HG03432 (cell line): ENCODE measurements at regions not wholly inside any gene's neighbourhood (a gene's known extent, or its start where the extent isn't known, plus 50 kb on each side); places are given as distances from the start of the nearest gene placed in this dataset.

Source experiments
- ATAC-seq: cut with Tn5 transposase; IDR thresholded peaks from one replicate; pipeline ENCODE4 v1.9.1; 2021; ENCODE audit warnings: mild to moderate bottlenecking, moderate library complexity; ENCODE audit not compliant: unreplicated experiment

DNA sequence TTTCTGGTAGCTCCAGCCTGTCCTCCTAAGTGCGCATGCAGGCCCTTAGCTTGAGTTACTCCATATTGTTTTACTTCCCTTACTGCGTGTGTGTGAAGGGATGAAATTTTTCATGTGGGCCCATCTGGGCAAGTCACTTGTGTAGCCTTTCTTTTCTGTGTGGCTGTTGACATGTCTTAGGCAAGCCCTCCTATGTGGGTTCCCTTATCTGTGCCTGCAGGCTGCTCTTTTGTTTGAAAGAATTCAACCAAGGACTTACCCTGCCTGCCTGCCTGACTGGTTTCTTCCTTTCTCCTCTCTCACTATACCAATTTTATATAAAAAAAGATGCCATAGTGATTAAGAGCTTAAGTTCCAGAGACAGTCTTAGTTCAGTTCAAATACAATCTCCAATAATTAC lies 249.3 kb downstream of the ATG4C start:
- no peak for ATAC-seq

DNA sequence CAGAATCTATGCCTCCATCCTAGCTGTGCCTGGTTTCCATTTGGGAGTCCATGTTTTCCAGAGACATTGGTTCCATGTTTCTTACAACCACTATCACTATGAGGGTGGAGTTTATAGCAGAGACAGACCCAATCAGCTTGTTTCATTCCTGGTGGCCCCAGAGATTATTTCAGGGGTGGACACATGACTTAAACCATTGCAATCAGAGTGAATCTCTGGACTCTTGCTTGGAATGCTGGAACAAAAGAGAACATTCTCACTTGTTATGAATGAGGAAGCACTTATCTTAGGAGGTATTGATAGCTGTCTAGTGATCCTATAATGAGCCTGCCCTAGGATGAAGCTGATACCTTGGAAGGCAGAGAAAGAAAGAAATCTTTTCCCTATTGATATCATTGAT lies 250.3 kb downstream of the ATG4C start:
- ATAC-seq, result no peak

DNA sequence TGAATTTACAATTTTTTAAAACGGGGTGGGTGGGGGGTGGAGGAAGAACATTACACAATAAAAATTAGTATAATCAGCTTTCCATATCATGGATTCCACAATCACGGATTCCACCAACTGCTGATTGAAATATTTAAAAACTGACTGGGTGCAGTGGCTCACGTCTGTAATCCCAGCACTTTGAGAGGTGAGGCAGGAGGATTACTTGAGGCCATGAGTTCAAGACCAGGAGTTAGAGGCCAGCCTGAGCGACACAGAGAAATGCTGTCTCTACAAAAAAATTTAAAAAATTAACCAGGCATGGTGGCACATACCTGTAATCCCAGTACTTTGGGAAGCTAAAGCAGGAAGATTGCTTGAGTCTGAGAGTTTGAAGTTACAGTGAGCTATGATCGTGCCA lies 254.7 kb downstream of the ATG4C start:
- no peak for ATAC-seq

DNA sequence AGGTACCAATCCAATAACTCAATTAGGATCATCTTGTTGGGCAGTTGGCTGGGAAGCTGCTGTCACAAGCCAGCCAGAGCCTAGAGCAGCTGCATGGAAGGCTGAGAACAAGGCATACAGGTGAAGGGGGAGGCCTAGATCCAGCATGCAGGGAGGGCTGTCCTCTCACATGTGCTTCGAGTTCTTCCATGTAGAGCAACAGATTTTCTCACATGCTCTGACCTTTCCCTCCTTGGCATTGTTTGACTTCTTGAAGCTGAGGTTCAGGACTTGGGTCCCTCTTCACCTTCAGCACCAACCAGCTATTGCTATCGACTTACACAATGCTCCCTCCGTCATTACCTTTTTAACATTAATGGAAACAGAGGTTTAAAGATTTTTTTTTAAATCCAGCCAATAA lies 257.7 kb downstream of the ATG4C start:
- no peak for ATAC-seq

DNA sequence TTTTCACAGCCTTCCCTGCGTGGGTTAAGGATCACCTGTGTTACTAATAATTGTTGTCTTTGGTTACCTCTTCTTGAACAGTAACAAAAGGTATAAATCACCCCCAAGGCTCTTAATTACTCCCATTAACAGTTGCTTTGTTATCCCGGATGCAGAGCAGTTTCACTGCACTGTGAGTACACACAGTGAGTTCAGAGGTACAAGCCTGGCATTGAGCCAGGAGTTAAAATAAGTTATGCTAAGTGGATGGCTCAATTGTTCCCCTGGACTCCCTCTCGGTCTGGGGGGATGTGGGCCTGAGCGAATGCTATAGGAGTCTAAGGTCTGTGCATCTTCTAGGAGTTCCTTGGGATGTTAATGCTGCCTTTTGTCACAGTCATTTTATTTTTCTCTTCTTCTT lies 258.3 kb downstream of the ATG4C start:
- no peak for ATAC-seq

DNA sequence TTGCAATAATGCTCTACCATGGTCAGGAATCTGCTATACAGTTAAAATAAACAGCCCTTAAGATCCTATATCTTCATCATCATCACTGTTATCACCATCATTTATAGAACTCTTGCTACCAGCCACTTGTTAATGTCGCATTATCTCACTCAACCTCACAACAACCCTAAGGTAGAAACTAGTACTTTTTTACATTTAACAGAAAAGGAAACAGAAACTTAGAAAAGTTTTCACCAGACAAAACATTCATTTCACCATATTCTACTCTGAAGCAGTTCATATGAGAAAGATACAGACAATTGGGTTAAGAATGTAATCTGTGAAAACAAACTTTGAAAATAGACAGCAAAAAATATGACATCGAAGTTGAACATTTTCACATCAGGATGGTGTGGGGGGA lies 262.6 kb downstream of the ATG4C start:
- ATAC-seq, result no peak

DNA sequence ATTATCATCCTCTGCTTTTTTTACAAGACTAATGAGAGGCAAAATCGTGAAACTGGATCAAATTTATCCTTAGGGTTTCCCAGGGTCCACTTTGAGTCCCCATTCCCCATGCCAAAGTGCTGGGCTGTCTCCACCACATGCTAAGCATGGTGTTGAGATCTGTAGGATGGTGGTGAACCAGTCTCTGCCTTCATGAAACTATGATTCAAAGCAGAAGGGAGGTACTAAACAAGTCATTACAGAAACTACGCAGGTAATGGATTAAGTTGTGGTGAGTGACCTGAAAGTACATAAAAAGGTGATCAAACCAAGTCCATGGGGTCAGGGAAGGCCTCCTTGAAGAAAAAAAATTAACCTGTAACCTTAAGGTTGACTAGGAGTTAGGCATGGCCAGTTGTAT lies 265.2 kb downstream of the ATG4C start:
- no peak for ATAC-seq

DNA sequence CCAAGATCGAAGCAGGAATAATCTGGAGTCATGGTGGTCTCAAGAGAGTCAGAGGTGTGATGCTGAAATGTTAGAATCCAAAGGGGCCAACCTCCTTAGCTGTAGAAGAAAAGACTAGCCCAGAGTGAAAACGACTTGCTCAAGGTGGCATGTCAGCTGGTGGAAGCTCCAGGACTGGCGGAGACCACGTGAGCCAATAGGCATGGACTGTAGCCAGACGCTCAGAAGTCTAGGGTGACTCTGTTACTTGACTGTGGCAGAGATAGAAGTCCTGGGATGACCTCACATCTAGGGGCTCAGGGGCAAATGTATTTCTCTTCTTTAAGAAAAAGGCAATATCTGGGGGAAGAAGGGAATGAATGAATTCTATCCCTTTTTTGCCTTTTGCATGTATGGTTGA lies 267.4 kb downstream of the ATG4C start:
- ATAC-seq, result no peak

DNA sequence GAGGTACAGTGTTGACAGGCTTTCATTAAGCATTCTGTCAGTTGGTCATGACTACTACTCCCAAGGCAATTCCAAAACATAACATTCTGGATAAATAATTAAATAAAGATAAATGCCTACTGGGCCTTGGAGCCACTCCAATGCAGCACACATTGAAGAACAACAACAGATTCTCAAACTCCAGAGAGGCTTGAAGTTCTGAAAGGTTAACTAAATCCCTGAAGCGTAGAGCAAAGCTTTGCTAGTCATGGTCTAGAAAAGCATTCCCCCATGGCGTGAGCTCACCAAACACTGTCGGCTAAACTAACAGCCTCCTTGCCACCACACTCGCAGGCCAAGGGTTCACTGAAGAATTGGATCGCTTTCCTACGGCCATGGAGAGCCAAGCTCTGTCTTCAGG lies 268.0 kb downstream of the ATG4C start:
- no peak for ATAC-seq

DNA sequence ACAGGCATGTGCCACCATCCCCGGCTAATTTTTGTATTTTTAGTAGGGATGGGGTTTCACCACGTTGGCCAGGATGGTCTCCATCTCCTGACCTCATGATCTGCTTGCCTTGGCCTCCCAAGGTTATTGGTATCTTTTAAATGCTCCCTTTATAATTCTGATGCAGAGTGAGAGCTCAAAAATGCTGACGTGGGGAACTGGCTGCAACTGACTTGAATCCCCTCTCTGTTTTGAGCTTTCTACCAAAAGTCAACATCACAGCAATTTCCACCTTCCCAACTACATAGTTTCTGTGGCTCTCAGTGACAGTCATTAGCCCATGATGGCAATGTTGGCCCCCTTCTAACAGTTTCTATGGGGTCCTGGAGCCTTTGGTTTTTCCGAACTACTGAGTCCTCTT lies 268.2 kb upstream of the FOXD3 start:
- no peak for ATAC-seq

DNA sequence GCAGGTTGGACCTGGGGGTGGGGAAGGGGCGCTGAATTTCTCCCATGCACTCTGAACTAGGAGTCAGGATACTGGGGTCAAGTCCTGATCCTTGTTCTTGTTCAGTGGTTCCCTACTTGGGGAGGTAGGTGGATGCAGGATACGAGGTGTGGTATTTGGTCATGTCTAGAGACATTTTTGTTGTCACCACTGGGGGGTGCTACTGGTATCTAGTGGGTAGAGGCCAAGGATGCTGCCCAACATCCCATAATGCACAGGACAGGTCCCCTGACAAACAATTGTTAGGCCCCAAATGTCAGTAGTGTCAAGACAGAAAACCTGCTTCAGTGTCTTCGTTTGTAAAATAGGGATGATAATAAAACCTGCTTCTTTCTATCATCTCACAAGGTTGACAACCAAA lies 259.0 kb upstream of the FOXD3 start:
- no peak for ATAC-seq

DNA sequence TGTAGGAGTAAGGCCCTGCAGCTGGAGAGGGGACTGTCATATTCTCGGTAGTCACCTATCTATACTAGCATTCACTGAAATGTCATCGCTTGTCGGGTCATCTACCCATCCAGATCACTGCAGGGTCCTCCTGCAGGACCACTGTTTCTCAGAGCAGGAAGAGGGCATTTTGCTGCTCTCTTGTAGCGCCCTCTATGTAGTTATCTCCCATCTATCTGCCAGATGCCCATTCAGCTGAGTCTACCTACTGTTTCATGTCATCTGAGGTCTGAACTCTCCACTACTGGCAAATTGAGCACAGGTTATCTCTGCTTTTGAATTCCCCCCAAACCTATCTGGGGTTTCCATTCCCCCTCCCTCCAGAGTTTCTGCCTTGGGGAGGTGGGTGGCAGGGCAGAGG lies 258.2 kb upstream of the FOXD3 start:
- no peak for ATAC-seq

DNA sequence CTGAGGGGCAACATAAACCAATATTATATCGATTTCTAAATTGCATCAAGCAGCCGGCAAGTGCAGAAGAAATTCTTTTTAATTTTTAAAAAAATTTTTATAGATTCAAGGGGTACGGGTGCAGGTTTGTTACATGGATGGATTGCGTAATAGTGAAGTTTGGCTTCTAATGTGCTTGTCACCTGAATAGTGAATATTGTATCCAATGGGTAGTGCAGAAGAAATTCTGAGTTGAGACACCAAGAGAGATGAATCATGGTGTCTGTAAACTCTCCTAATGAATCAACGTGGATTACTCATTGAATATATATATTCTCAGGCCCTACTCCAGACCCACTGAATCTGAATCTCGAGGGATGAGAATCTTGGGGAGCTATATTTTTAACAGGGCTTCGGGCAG lies 253.7 kb upstream of the FOXD3 start:
- no peak for ATAC-seq

DNA sequence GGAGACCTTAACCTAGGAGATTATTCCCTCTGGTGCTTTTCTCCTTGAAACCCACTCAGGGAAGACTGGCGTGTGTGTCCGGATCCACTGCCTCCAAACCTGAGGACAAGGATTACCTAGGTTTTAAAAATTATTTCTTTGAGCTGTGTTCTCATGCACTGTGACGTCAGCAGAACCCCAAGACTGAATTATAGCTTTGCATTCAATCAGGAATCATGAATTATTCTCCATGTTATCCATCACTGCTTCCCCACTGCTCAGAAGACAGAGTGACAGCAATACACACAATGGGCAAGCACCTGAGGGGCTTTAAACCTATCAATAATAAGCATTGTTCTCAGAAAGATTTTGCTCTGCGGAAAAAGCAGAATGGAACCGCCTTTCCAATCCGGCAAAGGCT lies 253.2 kb upstream of the FOXD3 start:
- ATAC-seq, result no peak

DNA sequence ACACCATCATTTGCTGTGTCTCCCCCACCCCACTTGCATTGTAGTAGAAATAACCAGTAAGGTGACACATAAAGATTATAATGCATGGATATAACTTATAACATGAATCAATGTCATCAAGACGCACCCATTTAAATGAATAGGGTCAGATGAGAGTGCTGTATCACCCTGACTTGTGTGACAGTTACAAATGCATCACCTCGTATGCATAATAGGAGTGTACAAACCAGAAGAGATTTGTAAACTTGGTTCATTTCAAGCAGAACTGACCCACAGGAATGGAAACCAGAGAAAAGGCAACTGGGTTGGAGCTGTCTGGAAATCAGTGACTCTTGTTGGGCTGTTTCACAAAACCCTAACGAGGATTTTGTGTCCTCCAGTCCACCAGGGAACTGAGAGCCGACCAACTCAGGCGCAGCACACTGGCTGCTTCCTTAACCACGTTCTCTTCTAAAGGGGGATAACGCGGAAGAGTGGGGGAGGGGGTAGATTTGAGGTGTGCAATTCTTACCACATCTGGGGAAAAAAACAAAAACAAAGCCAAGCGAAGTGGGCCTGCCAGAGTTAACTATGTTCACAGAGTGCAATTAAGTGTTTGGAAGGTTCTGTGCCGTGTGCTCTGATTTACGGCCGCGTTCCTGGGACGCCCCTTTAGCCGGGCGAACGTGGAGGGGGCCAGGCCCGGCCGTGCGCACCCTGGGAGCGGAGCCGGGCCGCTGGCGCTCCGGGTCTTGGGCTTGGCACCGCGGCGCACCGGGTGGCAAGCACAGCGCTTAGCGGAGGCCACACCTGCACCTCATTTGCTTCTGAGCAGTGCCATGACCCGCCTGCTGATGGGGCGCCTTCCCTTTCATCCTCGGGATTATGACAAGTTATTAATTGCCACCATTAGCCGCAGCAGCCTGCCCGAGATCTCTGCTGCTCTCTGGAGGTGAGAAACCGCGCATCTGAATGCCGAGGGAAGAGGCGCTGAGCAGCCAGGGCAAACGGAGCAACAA lies 248.8 kb upstream of the FOXD3 start:
- no peak for ATAC-seq

DNA sequence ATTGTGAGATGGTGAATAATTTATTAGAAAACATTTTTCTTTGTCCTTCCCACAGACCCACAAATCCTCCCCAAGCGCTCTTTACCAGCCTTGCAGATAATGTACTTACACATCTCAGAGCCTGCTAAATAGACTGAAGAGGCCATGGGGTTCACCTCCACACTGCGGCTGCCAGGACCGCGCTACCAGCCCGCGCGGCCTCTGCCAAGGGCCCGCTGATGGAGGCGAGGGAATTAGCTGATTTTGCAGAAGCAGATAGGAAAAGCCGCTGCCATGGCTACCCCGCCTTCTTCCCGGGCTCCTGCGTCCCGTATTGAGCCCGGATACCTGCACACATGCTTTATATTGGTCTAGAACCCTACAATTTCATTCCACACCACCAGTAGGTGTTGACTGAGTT lies 248.0 kb upstream of the FOXD3 start:
- no peak for ATAC-seq

DNA sequence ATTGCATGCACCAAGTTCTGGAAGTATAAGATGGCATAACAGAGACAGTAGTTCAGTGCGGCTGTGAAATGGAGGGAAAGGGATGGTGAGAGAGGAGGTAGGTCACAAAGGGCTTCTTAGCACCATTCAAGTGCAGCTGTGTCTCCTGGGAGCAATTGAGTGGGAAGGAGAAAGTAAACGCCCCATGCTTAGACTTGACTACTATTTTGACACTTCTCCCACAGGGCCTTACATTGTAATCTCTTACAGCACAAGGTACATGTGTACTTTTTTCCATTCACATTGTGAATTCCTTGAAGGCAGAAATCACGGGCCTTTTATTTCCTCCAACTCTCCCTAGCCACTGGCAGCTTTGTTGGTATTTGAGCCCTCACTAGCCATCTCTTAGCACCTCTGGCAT lies 239.6 kb upstream of the FOXD3 start:
- ATAC-seq, result no peak

DNA sequence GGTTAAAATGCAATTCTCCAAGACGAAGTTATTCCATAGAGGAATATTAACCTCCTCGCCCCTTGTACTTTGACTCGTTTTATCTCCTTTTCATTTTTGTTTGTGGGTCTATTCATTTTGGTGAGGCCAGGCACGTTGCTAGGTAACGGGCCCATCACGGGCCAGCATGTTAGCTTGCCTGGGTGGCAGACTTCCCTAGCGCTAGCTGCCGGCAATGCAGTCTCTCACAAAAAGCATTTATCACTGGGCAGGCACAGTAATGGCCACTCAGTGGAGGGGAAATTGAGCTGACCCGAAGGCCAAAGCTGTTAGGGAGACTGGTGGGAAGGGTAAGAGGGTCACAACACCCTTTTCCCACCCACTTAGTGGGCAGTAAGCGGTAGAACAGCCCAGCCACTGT lies 234.4 kb upstream of the FOXD3 start:
- ATAC-seq, result no peak

DNA sequence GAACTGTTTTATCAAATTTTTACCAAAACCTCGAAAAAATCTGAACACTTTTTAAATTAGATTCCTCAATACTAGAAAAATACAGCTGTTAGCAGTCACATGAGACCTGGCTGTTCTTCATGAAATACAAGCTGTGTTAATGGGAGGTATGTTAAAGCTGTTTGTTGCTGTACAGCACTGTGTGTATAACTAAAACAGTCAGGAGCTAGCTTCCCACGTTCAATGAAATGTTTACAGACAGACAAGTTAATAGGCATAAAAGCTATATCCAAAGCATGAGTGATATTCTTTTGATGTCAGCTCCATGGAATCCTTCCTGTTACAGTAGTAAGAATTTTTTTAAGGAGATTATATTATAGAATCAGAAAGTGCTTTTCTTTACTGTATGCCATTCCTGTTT lies 223.2 kb upstream of the FOXD3 start:
- ATAC-seq, result no peak

DNA sequence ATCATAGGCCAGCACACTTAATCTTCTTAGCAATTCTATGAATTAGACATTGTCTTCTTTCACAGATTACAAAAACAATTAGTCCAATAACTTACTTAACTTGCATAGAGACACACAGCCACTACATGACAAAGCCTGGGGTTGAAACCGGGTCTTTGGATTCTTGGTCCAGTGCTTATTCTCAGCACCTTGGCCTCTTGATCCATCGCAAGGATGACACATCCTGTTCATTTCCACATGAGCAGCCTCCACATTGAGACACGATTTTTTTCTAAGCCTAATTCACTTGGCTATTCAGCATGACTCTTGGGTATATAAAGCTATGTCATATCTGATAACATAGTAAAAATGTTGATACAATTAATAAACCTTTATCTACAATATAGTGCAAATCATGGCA lies 221.0 kb upstream of the FOXD3 start:
- ATAC-seq, result no peak

DNA sequence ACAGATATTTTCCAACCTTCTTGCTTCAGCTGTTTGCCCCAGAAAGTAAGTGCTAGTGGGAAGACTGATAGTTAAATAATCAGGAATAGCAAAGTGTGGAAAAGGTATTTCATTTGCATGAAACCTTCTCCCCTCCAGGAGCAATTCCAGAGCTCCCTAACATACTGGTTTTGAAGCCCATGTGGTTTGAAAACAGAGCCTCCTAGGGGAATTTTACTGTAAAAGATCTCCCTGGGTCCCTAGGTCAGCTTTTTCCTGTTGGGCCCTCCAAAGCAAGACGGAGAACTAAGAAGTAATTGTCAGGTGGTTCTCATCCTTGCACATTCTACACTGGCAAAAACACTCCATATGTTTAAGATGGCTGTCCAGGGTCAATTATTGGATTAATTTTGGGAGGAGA lies 218.7 kb upstream of the FOXD3 start:
- no peak for ATAC-seq

DNA sequence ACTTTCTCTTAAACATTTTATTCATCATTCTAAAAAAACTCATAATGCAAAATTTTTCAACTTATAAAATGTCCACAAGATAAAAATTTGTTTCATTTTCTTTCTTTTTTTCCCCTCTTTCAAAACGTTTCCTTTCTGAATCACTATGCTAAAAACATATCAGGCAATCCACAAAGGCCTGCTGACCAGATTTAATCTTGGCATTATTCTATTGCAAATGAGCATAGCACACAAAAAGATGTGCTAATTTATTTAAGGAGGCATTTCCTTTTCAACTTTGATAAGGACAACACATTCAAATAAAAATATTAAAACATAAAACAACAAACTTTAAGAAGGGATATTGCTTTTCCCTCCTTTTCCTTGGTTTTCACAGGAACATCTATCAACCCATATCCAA lies 215.3 kb upstream of the FOXD3 start:
- no peak for ATAC-seq

DNA sequence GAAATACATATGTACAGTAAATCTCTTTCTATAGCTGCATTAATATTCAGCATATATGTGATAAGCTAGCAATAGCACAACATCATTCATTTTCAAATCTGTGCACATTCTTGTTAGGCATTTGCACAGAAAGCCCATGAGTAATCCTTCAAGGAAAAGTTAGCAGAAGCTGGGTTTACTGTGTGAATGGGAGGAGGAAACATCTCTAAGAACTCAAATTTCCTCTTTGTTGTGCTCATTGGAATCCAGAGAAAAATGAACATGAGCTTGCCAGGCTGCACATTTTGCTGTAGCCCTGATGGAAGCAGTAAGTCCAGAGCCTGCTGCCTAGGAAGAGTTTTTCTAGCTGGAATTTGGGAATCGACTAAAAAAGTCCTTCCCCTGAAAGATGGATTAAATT lies 214.2 kb upstream of the FOXD3 start:
- ATAC-seq, result no peak
